ENCODE measurements at regions not wholly inside any gene's neighbourhood (a gene's known extent, or its start where the extent isn't known, plus 50 kb on each side); places are given as distances from the start of the nearest gene placed in this dataset.

GRCh38 chr5:120402606-120403005 lies 61.5 kb upstream of the PRR16 start:
- DNase-seq (ENCODE audit: low read depth in 2 of 2), result no peak

GRCh38 chr5:120405286-120405864 lies 58.7 kb upstream of the PRR16 start:
- DNase-seq (ENCODE audit: low read depth in 2 of 2), result peak; percentile 93 to 94

DNA sequence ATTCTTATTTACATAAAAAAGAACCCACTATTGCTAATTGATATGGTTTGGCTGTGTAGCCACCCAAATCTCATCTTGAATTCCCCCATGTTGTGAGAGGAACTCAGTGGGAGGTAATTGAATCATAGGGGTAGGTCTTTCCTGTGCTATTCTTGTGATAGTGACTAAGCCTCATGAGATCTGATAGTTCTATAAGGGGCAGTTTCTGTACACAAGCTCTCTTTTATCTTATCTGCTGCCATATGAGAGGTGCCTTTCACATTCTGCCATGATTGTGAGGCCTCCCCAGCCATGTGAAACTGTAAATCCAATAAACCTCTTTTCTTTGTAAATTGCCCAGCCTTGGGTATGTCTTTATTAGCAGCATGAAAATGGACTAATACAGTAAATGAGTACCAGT lies 58.2 kb upstream of the PRR16 start:
- DNase-seq (ENCODE audit: low read depth in 2 of 2), result peak; percentile 44

GRCh38 chr5:120413686-120414085 lies 50.4 kb upstream of the PRR16 start:
- DNase-seq (ENCODE audit: low read depth in 2 of 2), result no peak
